ENCODE measurements at regions not wholly inside any gene's neighbourhood (a gene's known extent, or its start where the extent isn't known, plus 50 kb on each side); places are given as distances from the start of the nearest gene placed in this dataset.

- H3K9ac ChIP-seq (ENCODE audit: low read depth in 1 of 2, low read length in 2 of 2) = no peak overlapping the region
- H3K9me3 ChIP-seq (ENCODE audit: control insufficient read depth in 4 of 4, low read length in 3 of 4) = no peaks in the 10 kb centered on the region
- no peak for DNase-seq (ENCODE audit: low spot score)
- H3K27me3 ChIP-seq (ENCODE audit: control insufficient read depth in 4 of 4, insufficient read depth in 4 of 4, low read length in 3 of 4) = no peaks in the 10 kb centered on the region
- H3K4me1 ChIP-seq (ENCODE audit: control insufficient read depth in 4 of 4, insufficient read depth in 4 of 4, low read length in 3 of 4) = peaks cover 0 to 4% (median 4%) of the 10 kb centered on the region in 4 donors
- no peak overlapping the region for H3K27ac ChIP-seq (ENCODE audit: low read depth in 1 of 2, low read length in 2 of 2)
- no peaks in the 10 kb centered on the region for H3K36me3 ChIP-seq (ENCODE audit: control insufficient read depth in 4 of 4, insufficient read depth in 3 of 4, low read depth in 1 of 4, low read length in 3 of 4)
- TF ChIP-seq FOXA1 (IDR thresholded peaks at IDR 0.05) (no peak), FOXA2 (IDR thresholded peaks at IDR 0.05) (no peak), YY1 (IDR thresholded peaks at IDR 0.05) (no peak), REST (IDR thresholded peaks at IDR 0.05) (no peak), EGR1 (IDR thresholded peaks at IDR 0.05; ENCODE audit: low read depth in 2 of 2) (no peak), GABPA (IDR thresholded peaks at IDR 0.05 in 1 of 2, conservative IDR thresholded peaks at IDR 0.05 in 1 of 2) (no peak), SP1 (IDR thresholded peaks at IDR 0.05) (no peak), ATF3 (IDR thresholded peaks at IDR 0.05) (no peak)
- H3K4me3 ChIP-seq (ENCODE audit: low read depth in 1 of 3, low read length in 3 of 3) = no peak overlapping the region
- 62% methylated on average over 4 of the region's 4 CpGs for WGBS
Measured at GRCh38 chr20:12928755-12929401, 79.9 kb upstream of the SPTLC3 start.

GRCh38 chr20:12936020-12936419 lies 72.8 kb upstream of the SPTLC3 start:
- 73% methylated on average over 5 of the region's 5 CpGs for WGBS
- H3K9ac ChIP-seq (ENCODE audit: low read depth in 1 of 2, low read length in 2 of 2) = no peak overlapping the region
- no peaks in the 10 kb centered on the region for H3K27me3 ChIP-seq (ENCODE audit: control insufficient read depth in 4 of 4, insufficient read depth in 4 of 4, low read length in 3 of 4)
- H3K36me3 ChIP-seq (ENCODE audit: control insufficient read depth in 4 of 4, insufficient read depth in 3 of 4, low read depth in 1 of 4, low read length in 3 of 4) = no peaks in the 10 kb centered on the region
- H3K4me1 ChIP-seq (ENCODE audit: control insufficient read depth in 4 of 4, insufficient read depth in 4 of 4, low read length in 3 of 4) = no peaks in the 10 kb centered on the region
- no peak for TF ChIP-seq EGR1 (IDR thresholded peaks at IDR 0.05; ENCODE audit: low read depth in 2 of 2)
- TF ChIP-seq MAX (IDR thresholded peaks at IDR 0.05) = no peak
- no peak for TF ChIP-seq YY1 (IDR thresholded peaks at IDR 0.05)
- TF ChIP-seq RAD21 (IDR thresholded peaks at IDR 0.05) = no peak
- TF ChIP-seq JUND (IDR thresholded peaks at IDR 0.05) = no peak
- TF ChIP-seq CTCF (IDR thresholded peaks at IDR 0.05; ENCODE audit: low read depth, low read length, missing input control) = no peak
- no peak for TF ChIP-seq NR2F2 (IDR thresholded peaks at IDR 0.05)
- TF ChIP-seq HNF4G (IDR thresholded peaks at IDR 0.05) = no peak
- TF ChIP-seq TAF1 (conservative IDR thresholded peaks at IDR 0.05) = no peak
- no peak for TF ChIP-seq REST (IDR thresholded peaks at IDR 0.05)
- no peak for TF ChIP-seq HNF4A (conservative IDR thresholded peaks at IDR 0.05)
- no peak for TF ChIP-seq GABPA (IDR thresholded peaks at IDR 0.05 in 1 of 2, conservative IDR thresholded peaks at IDR 0.05 in 1 of 2)
- TF ChIP-seq ZBTB33 (IDR thresholded peaks at IDR 0.05) = no peak
- no peak for TF ChIP-seq ATF3 (IDR thresholded peaks at IDR 0.05)
- no peak for TF ChIP-seq RXRA (IDR thresholded peaks at IDR 0.05)
- no peak for TF ChIP-seq FOXA2 (IDR thresholded peaks at IDR 0.05)
- TF ChIP-seq FOXA1 (IDR thresholded peaks at IDR 0.05) = no peak
- no peak for TF ChIP-seq SP1 (IDR thresholded peaks at IDR 0.05)
- DNase-seq (ENCODE audit: low spot score) = no peak
- no peak overlapping the region for H3K4me3 ChIP-seq (ENCODE audit: low read depth in 1 of 3, low read length in 3 of 3)
- H3K9me3 ChIP-seq (ENCODE audit: control insufficient read depth in 4 of 4, low read length in 3 of 4) = no peaks in the 10 kb centered on the region
- no peak overlapping the region for H3K27ac ChIP-seq (ENCODE audit: low read depth in 1 of 2, low read length in 2 of 2)
